Activated CD4-positive, alpha-beta T cell treated with anti-CD3 and anti-CD28 coated beads, Interleukin-2, amount 50 U/mL, for 4 hours (primary cell): ENCODE measurements at regions not wholly inside any gene's neighbourhood (a gene's known extent, or its start where the extent isn't known, plus 50 kb on each side); places are given as distances from the start of the nearest gene placed in this dataset.

Experiments
- DNase-seq, 2 experiments: peaks; one replicate each; pipeline ENCODE4 v3.0.0-alpha.2; 2020

- no peak for DNase-seq
Measured at GRCh38 chr22:47750086-47750485, 987.6 kb downstream of the TBC1D22A start.

GRCh38 chr22:47748957-47749356 lies 986.5 kb downstream of the TBC1D22A start:
- no peak for DNase-seq

- DNase-seq, result no peak
Measured at GRCh38 chr22:47748271-47748670, 985.8 kb downstream of the TBC1D22A start.

GRCh38 chr22:47740109-47740805 lies 977.8 kb downstream of the TBC1D22A start:
- no peak for DNase-seq

GRCh38 chr22:47739291-47740015 lies 977.0 kb downstream of the TBC1D22A start:
- DNase-seq, result no peak

GRCh38 chr22:47738472-47739013 lies 976.1 kb downstream of the TBC1D22A start:
- no peak for DNase-seq

- DNase-seq, result no peak
Measured at GRCh38 chr22:47736186-47737034, 974.0 kb downstream of the TBC1D22A start.

- DNase-seq, result no peak
Measured at GRCh38 chr22:47734511-47734910, 972.1 kb downstream of the TBC1D22A start.

- no peak for DNase-seq
Measured at GRCh38 chr22:47727641-47728040, 965.2 kb downstream of the TBC1D22A start.

- no peak for DNase-seq
Measured at GRCh38 chr22:47724751-47725150, 962.3 kb downstream of the TBC1D22A start.

- no peak for DNase-seq
Measured at GRCh38 chr22:47724030-47724429, 961.6 kb downstream of the TBC1D22A start.

- no peak for DNase-seq
Measured at GRCh38 chr22:47718337-47718736, 955.9 kb downstream of the TBC1D22A start.

GRCh38 chr22:47716890-47717615 lies 954.6 kb downstream of the TBC1D22A start:
- DNase-seq, result no peak

GRCh38 chr22:47715866-47716578 lies 953.6 kb downstream of the TBC1D22A start:
- DNase-seq, result no peak

- no peak for DNase-seq
Measured at GRCh38 chr22:47713941-47714340, 951.5 kb downstream of the TBC1D22A start.

GRCh38 chr22:47710135-47710534 lies 947.7 kb downstream of the TBC1D22A start:
- no peak for DNase-seq

GRCh38 chr22:47705350-47705749 lies 942.9 kb downstream of the TBC1D22A start:
- DNase-seq, result no peak

- no peak for DNase-seq
Measured at GRCh38 chr22:47698906-47699305, 936.5 kb downstream of the TBC1D22A start.

GRCh38 chr22:47697861-47698260 lies 935.4 kb downstream of the TBC1D22A start:
- DNase-seq, result no peak

- no peak for DNase-seq
Measured at GRCh38 chr22:47696776-47697175, 934.3 kb downstream of the TBC1D22A start.

GRCh38 chr22:47695176-47695575 lies 932.7 kb downstream of the TBC1D22A start:
- no peak for DNase-seq
